ENCODE measurements at regions not wholly inside any gene's neighbourhood (a gene's known extent, or its start where the extent isn't known, plus 50 kb on each side); places are given as distances from the start of the nearest gene placed in this dataset.
A peak's percentile ranks its signal among the peaks of the same experiment; 100 is the strongest.

DNA sequence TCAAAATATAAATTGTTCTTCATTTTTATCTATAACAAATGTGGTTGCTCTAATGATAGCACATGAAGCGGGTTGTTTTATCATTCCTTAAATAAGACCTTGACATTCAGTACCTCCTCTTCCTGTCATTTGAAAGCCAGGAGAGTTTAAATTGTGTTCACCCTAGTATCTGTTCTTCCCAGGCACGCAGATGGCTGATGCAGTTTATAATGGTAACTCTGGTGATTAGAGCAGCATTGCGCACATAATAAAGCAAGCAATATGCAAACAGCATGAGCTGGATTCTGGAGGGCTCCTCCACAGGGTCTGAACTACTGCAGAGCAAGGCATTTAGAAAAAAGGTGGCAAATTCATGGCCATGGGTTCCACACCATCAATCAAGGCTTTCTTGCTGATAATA, 307.8 kb downstream of the ENC1 start:
- no peak overlapping the region for H3K27ac Mint-ChIP-seq (ENCODE audit: unreplicated experiment)
- CTCF ChIA-PET = no interaction called here
- no peak overlapping the region for H3K4me3 Mint-ChIP-seq (ENCODE audit: low read depth, unreplicated experiment)
- intact Hi-C loops (cut with micrococcal nuclease; ENCODE audit: unreplicated experiment) = no loop called here
- H3K4me1 Mint-ChIP-seq (ENCODE audit: low read depth, unreplicated experiment) = peaks cover 14% of the 10 kb centered on the region
- no peak for DNase-seq
- H3K9me3 Mint-ChIP-seq (ENCODE audit: low read depth, unreplicated experiment) = no peaks in the 10 kb centered on the region
- H3K27me3 Mint-ChIP-seq (ENCODE audit: unreplicated experiment) = no peaks in the 10 kb centered on the region
- TF ChIP-seq CTCF (IDR thresholded peaks at IDR 0.05; ENCODE audit: unreplicated experiment) = no peak
- no TSS peak for BruUV-seq (replicated peaks)
- no peaks in the 10 kb centered on the region for H3K36me3 Mint-ChIP-seq (ENCODE audit: insufficient read depth, unreplicated experiment)

- H3K36me3 Mint-ChIP-seq (ENCODE audit: insufficient read depth, unreplicated experiment) = no peaks in the 10 kb centered on the region
- H3K27ac Mint-ChIP-seq (ENCODE audit: unreplicated experiment) = no peak overlapping the region
- CTCF ChIA-PET = no interaction called here
- intact Hi-C loops (cut with micrococcal nuclease; ENCODE audit: unreplicated experiment) = no loop called here
- no peaks in the 10 kb centered on the region for H3K27me3 Mint-ChIP-seq (ENCODE audit: unreplicated experiment)
- no peaks in the 10 kb centered on the region for H3K9me3 Mint-ChIP-seq (ENCODE audit: low read depth, unreplicated experiment)
- no peak for TF ChIP-seq CTCF (IDR thresholded peaks at IDR 0.05; ENCODE audit: unreplicated experiment)
- DNase-seq = no peak
- BruUV-seq (replicated peaks) = no TSS peak
- no peak overlapping the region for H3K4me3 Mint-ChIP-seq (ENCODE audit: low read depth, unreplicated experiment)
- H3K4me1 Mint-ChIP-seq (ENCODE audit: low read depth, unreplicated experiment) = peaks cover 14% of the 10 kb centered on the region
Observed at GRCh38 chr5:74332006-74332405, 308.5 kb downstream of the ENC1 start.

GRCh38 chr5:74328221-74328630, 312.3 kb downstream of the ENC1 start:
- CTCF ChIA-PET = no interaction called here
- Mint-ChIP-seq H3K4me1 (ENCODE audit: low read depth, unreplicated experiment) (peaks cover 44% of the 10 kb centered on the region), H3K4me3 (ENCODE audit: low read depth, unreplicated experiment) (no peak overlapping the region), H3K27ac (ENCODE audit: unreplicated experiment) (no peak overlapping the region), H3K36me3 (ENCODE audit: insufficient read depth, unreplicated experiment) (peaks cover 6% of the 10 kb centered on the region), H3K27me3 (ENCODE audit: unreplicated experiment) (no peaks in the 10 kb centered on the region), H3K9me3 (ENCODE audit: low read depth, unreplicated experiment) (no peaks in the 10 kb centered on the region)
- BruUV-seq (replicated peaks) = no TSS peak
- intact Hi-C loops (cut with micrococcal nuclease; ENCODE audit: unreplicated experiment) = loop anchor here (5.0 kb wide), 3 partner anchors 64 to 314 kb away; partner anchors contain the start of gene ENC1
- TF ChIP-seq CTCF (IDR thresholded peaks at IDR 0.05; ENCODE audit: unreplicated experiment) = no peak
- no peak for DNase-seq

GRCh38 chr5:74327339-74327685, 313.2 kb downstream of the ENC1 start:
- CTCF ChIA-PET = interaction anchor here (0.6 to 1.6 kb wide), 2 partner anchors 12 to 923 kb away, joined by 3 read pairs; no protein-coding TSS in a partner anchor
- Mint-ChIP-seq H3K27ac (ENCODE audit: unreplicated experiment) (peak overlapping the region; percentile 63), H3K36me3 (ENCODE audit: insufficient read depth, unreplicated experiment) (peaks cover 6% of the 10 kb centered on the region), H3K27me3 (ENCODE audit: unreplicated experiment) (no peaks in the 10 kb centered on the region), H3K4me1 (ENCODE audit: low read depth, unreplicated experiment) (peaks cover 44% of the 10 kb centered on the region), H3K9me3 (ENCODE audit: low read depth, unreplicated experiment) (no peaks in the 10 kb centered on the region), H3K4me3 (ENCODE audit: low read depth, unreplicated experiment) (no peak overlapping the region)
- BruUV-seq (replicated peaks) = no TSS peak
- no peak for DNase-seq
- no peak for TF ChIP-seq CTCF (IDR thresholded peaks at IDR 0.05; ENCODE audit: unreplicated experiment)
- intact Hi-C loops (cut with micrococcal nuclease; ENCODE audit: unreplicated experiment) = loop anchor here (5.0 kb wide), 3 partner anchors 65 to 315 kb away; partner anchors contain the start of gene ENC1

Measured in Calu3 (cell line).